T-cell (primary cell): ENCODE measurements at regions not wholly inside any gene's neighbourhood (a gene's known extent, or its start where the extent isn't known, plus 50 kb on each side); places are given as distances from the start of the nearest gene placed in this dataset.

Source experiments
- ATAC-seq, 4 experiments: fragments of 200-7000 bp in 3 of 4; fragments of 150-1000 bp in 1 of 4; cut with Tn5 transposase; replicated peaks in 1 of 4; 1 replicate in 3 of 4; 2 replicates in 1 of 4; pipeline ENCODE4 v1.10.0; 2021; ENCODE audit warnings: moderate library complexity in 3 of 4, mild to moderate bottlenecking in 2 of 4, moderate number of reproducible peaks in 1 of 4
- CTCF ChIA-PET, 2 donors: fragments of 300-600 bp; sonication (Branson Sonifier 250); formaldehyde crosslinking; loops; one replicate each; lab custom pipeline; 2022; ENCODE audit warnings: antibody characterized with exemption in 2 of 2; lab: Charles Lee
- POLR2A ChIA-PET, 2 donors: fragments of 300-600 bp; sonication (Branson Sonifier 250); formaldehyde crosslinking; loops; one replicate each; lab custom pipeline; 2022; ENCODE audit warnings: antibody characterized with exemption in 2 of 2; lab: Charles Lee
- DNase-seq, 35 experiments: peaks; one replicate each; pipeline versions ENCODE4 v3.0.0 to v3.0.0-alpha.2; 2013 to 2023
- H3K27ac ChIP-seq: one replicate; pipeline ENCODE4 v1.5.1; 2013; ENCODE audit warnings: low read length
- H3K27me3 ChIP-seq, 2 experiments: replicated peaks in 1 of 2; 1 replicate in 1 of 2; 2 replicates in 1 of 2; pipeline versions ENCODE4 v1.6.1 to v1.7.0; 2013; ENCODE audit warnings: low read length in 1 of 2, mixed read lengths in 1 of 2; ENCODE audit not compliant: control insufficient read depth in 2 of 2, insufficient read depth in 2 of 2; ENCODE audit errors: extremely low read depth in 1 of 2
- H3K36me3 ChIP-seq, 2 donors: 1 replicate in 1 of 2; 2 replicates in 1 of 2; pipeline versions ENCODE4 v1.6.1 to v1.7.0; 2013; ENCODE audit warnings: low read length in 1 of 2; ENCODE audit not compliant: control insufficient read depth in 2 of 2, insufficient read depth in 1 of 2; ENCODE audit errors: extremely low read depth in 1 of 2
- H3K4me1 ChIP-seq, 2 experiments: 1 replicate in 1 of 2; 2 replicates in 1 of 2; pipeline versions ENCODE4 v1.6.1 to v1.7.0; 2013; ENCODE audit warnings: low read length in 2 of 2, mixed read lengths in 1 of 2; ENCODE audit not compliant: insufficient read depth in 2 of 2, control insufficient read depth in 1 of 2; ENCODE audit errors: extremely low read depth in 1 of 2
- H3K4me3 ChIP-seq, 2 donors: 1 replicate in 1 of 2; 2 replicates in 1 of 2; pipeline versions ENCODE4 v1.5.1 to v1.7.0; 2013; ENCODE audit warnings: mild to moderate bottlenecking in 2 of 2, low read length in 1 of 2, moderate library complexity in 1 of 2; ENCODE audit not compliant: control insufficient read depth in 1 of 2; ENCODE audit errors: extremely low read depth in 1 of 2
- H3K9me3 ChIP-seq: 2 replicates; pipeline ENCODE4 v1.7.0; 2013
- H3K27ac Mint-ChIP-seq, 2 donors: one replicate each; pipeline ENCODE4 v1.8.0; 2020 to 2021; ENCODE audit warnings: mild to moderate bottlenecking in 2 of 2, mixed read lengths in 2 of 2
- H3K27me3 Mint-ChIP-seq, 2 donors: one replicate each; pipeline ENCODE4 v1.8.0; 2021 to 2022; ENCODE audit warnings: mixed read lengths in 2 of 2
- H3K36me3 Mint-ChIP-seq: one replicate; pipeline ENCODE4 v1.8.0; 2021; ENCODE audit warnings: mixed read lengths
- H3K4me1 Mint-ChIP-seq, 3 donors: one replicate each; pipeline ENCODE4 v1.8.0; 2020 to 2022; ENCODE audit warnings: mixed read lengths in 3 of 3, mild to moderate bottlenecking in 1 of 3
- H3K4me3 Mint-ChIP-seq, 3 donors: one replicate each; pipeline ENCODE4 v1.8.0; 2020 to 2022; ENCODE audit warnings: mild to moderate bottlenecking in 3 of 3, mixed read lengths in 3 of 3, moderate library complexity in 3 of 3
- H3K9me3 Mint-ChIP-seq, 3 donors: one replicate each; pipeline ENCODE4 v1.8.0; 2020 to 2022; ENCODE audit warnings: mixed read lengths in 3 of 3
- WGBS: methylation state at CpG from one replicate; pipeline ENCODE4 v1.1.5; 2013; ENCODE audit warnings: missing lambda C conversion rate; ENCODE audit not compliant: insufficient coverage; 5-methylcytosine and 5-hydroxymethylcytosine counted together

DNA sequence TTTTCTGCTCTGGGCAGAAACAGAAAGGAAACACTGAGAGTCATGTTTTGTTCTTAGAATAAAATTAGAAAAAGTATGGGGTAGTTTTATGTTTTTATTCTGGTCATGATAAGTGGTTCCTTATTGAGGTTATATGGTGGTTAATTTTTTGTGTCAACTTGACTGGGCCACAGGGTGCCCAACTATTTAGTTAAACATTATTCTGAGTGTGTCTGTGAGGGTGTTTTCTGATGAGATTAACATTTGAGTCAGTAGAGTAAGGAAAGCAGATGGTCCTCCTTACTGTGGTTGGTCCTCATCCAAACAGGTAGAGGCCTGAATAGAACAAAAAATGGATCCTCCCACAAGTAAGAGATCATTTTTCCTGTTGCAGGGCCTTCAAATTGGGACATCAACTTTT lies 98.9 kb downstream of the C3orf38 start:
- Mint-ChIP-seq H3K4me3 (no peak overlapping the region), H3K27me3 (peaks cover 0 to 7% of the 10 kb centered on the region in 2 donors), H3K9me3 (peaks cover 3 to 6% (median 6%) of the 10 kb centered on the region in 3 donors), H3K4me1 (no peaks in the 10 kb centered on the region), H3K27ac (no peak overlapping the region), H3K36me3 (no peaks in the 10 kb centered on the region)
- DNase-seq (no peak), ATAC-seq (no peak)
- POLR2A ChIA-PET: no interaction called here
- no peaks in the 10 kb centered on the region for H3K9me3 ChIP-seq
- H3K27me3 ChIP-seq: no peaks in the 10 kb centered on the region
- CTCF ChIA-PET: no interaction called here
- no peaks in the 10 kb centered on the region for H3K4me1 ChIP-seq
- H3K36me3 ChIP-seq: no peaks in the 10 kb centered on the region
- no peak overlapping the region for H3K27ac ChIP-seq
- H3K4me3 ChIP-seq: no peak overlapping the region

DNA sequence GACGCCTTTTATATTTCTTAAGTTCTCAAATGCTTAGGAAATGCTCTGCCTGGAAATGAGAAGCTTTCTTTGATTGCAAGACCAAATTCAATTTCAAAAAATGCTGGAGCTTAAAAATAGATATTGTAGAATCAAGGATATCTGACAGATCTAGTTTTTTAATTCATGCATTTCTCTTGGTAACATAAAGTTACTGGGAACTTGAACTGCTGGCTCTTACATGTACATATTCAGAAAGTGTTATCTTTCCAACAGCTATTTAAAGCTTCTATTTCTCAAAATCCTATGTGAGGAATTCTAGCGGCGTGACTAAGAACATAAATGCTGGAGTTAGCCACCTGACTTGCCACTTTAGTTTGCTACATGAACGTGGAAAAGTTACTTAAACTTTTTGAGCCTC lies 109.3 kb downstream of the C3orf38 start:
- no peak for DNase-seq
- Histone ChIP-seq H3K4me1 (no peaks in the 10 kb centered on the region), H3K27ac (no peak overlapping the region), H3K27me3 (no peaks in the 10 kb centered on the region), H3K36me3 (no peaks in the 10 kb centered on the region), H3K4me3 (no peak overlapping the region), H3K9me3 (no peaks in the 10 kb centered on the region)
- H3K36me3 Mint-ChIP-seq: no peaks in the 10 kb centered on the region
- ChIA-PET CTCF (interaction anchor here in 1 of 2 donors (0.6 kb wide), 1 partner anchor 9 kb away, joined by 3 read pairs; no protein-coding TSS in a partner anchor), POLR2A (no interaction called here)
- no peaks in the 10 kb centered on the region for H3K4me1 Mint-ChIP-seq
- H3K9me3 Mint-ChIP-seq: no peaks in the 10 kb centered on the region
- H3K27me3 Mint-ChIP-seq: peaks cover 0 to 8% of the 10 kb centered on the region in 2 donors
- no peak for ATAC-seq
- H3K4me3 Mint-ChIP-seq: no peak overlapping the region
- H3K27ac Mint-ChIP-seq: no peak overlapping the region
- WGBS: no CpG with 5 or more reads among the region's 4 CpGs

DNA sequence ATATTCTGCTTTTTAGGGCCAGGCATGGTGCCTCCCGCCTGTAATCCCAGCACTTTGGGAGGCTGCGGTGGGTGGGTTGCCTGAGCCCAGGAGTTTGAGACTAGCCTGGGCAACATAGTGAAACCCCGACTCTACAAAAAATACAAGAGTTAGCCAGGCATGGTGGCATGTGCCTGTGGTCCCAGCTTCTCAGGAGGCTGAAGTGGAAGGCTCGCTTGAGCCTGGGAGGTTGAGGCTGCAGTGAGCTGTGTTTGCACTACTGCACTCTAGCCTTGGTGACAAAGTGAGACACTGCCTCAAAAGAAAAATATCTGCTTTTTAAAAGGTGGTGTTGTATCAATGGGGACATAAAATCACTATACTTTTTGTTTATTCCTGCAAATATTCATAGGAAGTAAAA lies 112.8 kb downstream of the C3orf38 start:
- no peak overlapping the region for H3K4me3 Mint-ChIP-seq
- WGBS: 62% methylated on average over 3 of the region's 4 CpGs
- no peak overlapping the region for H3K27ac Mint-ChIP-seq
- no peaks in the 10 kb centered on the region for H3K9me3 Mint-ChIP-seq
- H3K36me3 ChIP-seq: no peaks in the 10 kb centered on the region
- H3K27me3 Mint-ChIP-seq: peaks cover 0 to 11% of the 10 kb centered on the region in 2 donors
- no peaks in the 10 kb centered on the region for H3K4me1 Mint-ChIP-seq
- no peaks in the 10 kb centered on the region for H3K9me3 ChIP-seq
- H3K4me3 ChIP-seq: no peak overlapping the region
- H3K36me3 Mint-ChIP-seq: no peaks in the 10 kb centered on the region
- no peaks in the 10 kb centered on the region for H3K4me1 ChIP-seq
- POLR2A ChIA-PET: no interaction called here
- CTCF ChIA-PET: no interaction called here
- no peak overlapping the region for H3K27ac ChIP-seq
- DNase-seq (no peak), ATAC-seq (no peak)
- no peaks in the 10 kb centered on the region for H3K27me3 ChIP-seq

DNA sequence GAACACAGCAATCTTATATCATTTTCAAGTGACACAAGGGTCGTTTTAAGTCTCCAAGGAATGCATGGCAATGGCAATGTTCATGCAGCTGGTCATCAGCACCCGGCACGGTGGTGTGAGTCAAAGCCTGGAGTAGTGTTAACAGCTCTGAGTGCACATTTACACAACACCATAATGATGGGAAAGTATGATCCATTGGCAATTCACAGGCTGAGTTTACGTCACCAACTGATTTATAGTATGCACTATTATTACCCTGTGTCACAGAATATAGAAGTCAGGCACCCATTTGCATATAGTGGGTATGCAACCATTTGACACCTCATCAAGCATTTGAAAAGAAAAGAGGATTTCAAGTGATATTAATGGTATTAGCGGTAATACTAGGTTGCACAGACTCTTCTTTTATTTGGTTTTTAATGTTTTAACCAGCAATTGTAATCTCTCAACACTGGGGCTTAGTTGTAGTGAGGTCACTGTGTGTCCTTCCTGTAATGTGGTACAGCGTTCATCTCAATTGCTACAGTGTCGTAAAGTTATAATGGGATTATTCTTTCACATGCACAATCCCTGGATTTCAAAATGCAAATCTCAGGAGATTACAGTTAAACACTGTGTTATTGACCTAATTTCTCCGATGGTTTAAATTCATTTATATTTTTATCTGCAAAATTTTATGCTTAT lies 113.8 kb downstream of the C3orf38 start:
- no peak for DNase-seq
- Histone ChIP-seq H3K36me3 (no peaks in the 10 kb centered on the region), H3K4me3 (no peak overlapping the region), H3K4me1 (no peaks in the 10 kb centered on the region), H3K27ac (no peak overlapping the region), H3K27me3 (no peaks in the 10 kb centered on the region), H3K9me3 (no peaks in the 10 kb centered on the region)
- ChIA-PET POLR2A (no interaction called here), CTCF (interaction anchor here in 1 of 2 donors (0.6 kb wide), 1 partner anchor 20 kb away, joined by 4 read pairs; no protein-coding TSS in a partner anchor)
- Mint-ChIP-seq H3K36me3 (no peaks in the 10 kb centered on the region), H3K9me3 (no peaks in the 10 kb centered on the region), H3K4me3 (no peak overlapping the region), H3K27ac (no peak overlapping the region), H3K4me1 (no peaks in the 10 kb centered on the region), H3K27me3 (peaks cover 0 to 8% of the 10 kb centered on the region in 2 donors)
- 13% methylated on average over 1 of the region's 8 CpGs for WGBS
- no peak for ATAC-seq

DNA sequence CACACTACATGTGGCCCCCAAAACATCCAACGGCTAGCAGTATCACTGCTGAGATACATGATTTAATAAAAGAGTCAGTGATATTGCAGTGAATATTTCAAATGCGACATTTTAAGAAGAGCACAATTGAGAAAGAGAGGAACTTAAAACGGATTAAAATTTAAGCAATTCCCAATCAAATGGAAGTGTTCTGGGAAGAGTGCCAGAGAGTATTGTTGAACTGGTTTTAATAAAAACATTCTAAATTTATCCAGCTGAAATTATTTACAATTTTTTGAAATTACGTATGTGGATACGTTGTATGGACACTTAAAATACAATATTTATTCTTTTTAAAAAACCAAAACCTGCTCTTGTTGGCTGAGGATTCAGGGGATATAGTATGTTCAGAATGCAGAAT lies 117.7 kb downstream of the C3orf38 start:
- H3K4me3 Mint-ChIP-seq: no peak overlapping the region
- Histone ChIP-seq H3K36me3 (no peaks in the 10 kb centered on the region), H3K9me3 (no peaks in the 10 kb centered on the region), H3K4me1 (no peaks in the 10 kb centered on the region), H3K27ac (no peak overlapping the region), H3K27me3 (no peaks in the 10 kb centered on the region), H3K4me3 (no peak overlapping the region)
- no peaks in the 10 kb centered on the region for H3K4me1 Mint-ChIP-seq
- no peaks in the 10 kb centered on the region for H3K36me3 Mint-ChIP-seq
- ChIA-PET POLR2A (no interaction called here), CTCF (interaction anchor here in 1 of 2 donors (0.6 kb wide), 1 partner anchor 9 kb away, joined by 3 read pairs; no protein-coding TSS in a partner anchor)
- ATAC-seq: no peak
- no peak overlapping the region for H3K27ac Mint-ChIP-seq
- 90% methylated on average over 1 of the region's 5 CpGs for WGBS
- no peak for DNase-seq
- peaks cover 0 to 7% of the 10 kb centered on the region in 2 donors for H3K27me3 Mint-ChIP-seq
- no peaks in the 10 kb centered on the region for H3K9me3 Mint-ChIP-seq

DNA sequence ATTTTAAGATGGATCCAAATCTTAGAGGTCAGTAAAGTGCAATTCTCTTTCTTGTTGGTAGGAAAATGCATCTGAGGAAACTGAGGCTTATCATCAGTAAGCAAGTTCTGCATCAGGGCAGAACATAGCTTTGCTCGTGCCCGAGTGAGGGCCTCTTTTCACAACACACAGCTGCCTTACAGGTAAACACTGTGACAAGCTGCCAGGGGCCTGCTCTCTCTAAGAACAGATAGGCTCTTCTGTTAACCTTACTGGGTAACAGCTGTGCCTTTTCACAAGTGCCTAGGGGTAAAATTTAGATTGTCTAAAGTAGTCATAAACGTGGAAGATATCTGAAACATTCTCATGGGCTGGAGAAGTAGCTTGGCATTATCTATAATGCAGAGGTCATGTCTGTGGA lies 118.1 kb downstream of the C3orf38 start:
- Mint-ChIP-seq H3K27ac (no peak overlapping the region), H3K27me3 (peaks cover 0 to 5% of the 10 kb centered on the region in 2 donors), H3K4me1 (no peaks in the 10 kb centered on the region), H3K9me3 (no peaks in the 10 kb centered on the region), H3K4me3 (no peak overlapping the region), H3K36me3 (no peaks in the 10 kb centered on the region)
- Histone ChIP-seq H3K27me3 (no peaks in the 10 kb centered on the region), H3K4me1 (no peaks in the 10 kb centered on the region), H3K36me3 (no peaks in the 10 kb centered on the region), H3K9me3 (no peaks in the 10 kb centered on the region), H3K27ac (no peak overlapping the region), H3K4me3 (no peak overlapping the region)
- DNase-seq: no peak
- POLR2A ChIA-PET: no interaction called here
- ATAC-seq: no peak
- CTCF ChIA-PET: interaction anchor here in 1 of 2 donors (0.6 kb wide), 2 partner anchors 9 to 663 kb away, joined by 3 read pairs; no protein-coding TSS in a partner anchor
- WGBS: 43% methylated on average over 2 of the region's 3 CpGs
